Ovary (tissue), 3 donors: ENCODE measurements at regions not wholly inside any gene's neighbourhood (a gene's known extent, or its start where the extent isn't known, plus 50 kb on each side); places are given as distances from the start of the nearest gene placed in this dataset.

Source experiments
- POLR2A ChIP-seq: fragments of 450-650 bp; IDR thresholded peaks from one replicate; pipeline ENCODE4 v1.6.1; 2017; ENCODE audit warnings: antibody characterized with exemption, mild to moderate bottlenecking, moderate library complexity
- TF ChIP-seq, protein P1 (sequence below), 3 donors: fragments of 450-650 bp in 2 of 3; fragments of 200-600 bp in 1 of 3; IDR thresholded peaks; one replicate each; pipeline versions ENCODE4 v1.5.1 to v1.8.0; 2016 to 2022; ENCODE audit warnings: antibody characterized with exemption in 3 of 3, mild to moderate bottlenecking in 1 of 3
- donor health status: DM: no; HTN: no; CAD: no.

DNA sequence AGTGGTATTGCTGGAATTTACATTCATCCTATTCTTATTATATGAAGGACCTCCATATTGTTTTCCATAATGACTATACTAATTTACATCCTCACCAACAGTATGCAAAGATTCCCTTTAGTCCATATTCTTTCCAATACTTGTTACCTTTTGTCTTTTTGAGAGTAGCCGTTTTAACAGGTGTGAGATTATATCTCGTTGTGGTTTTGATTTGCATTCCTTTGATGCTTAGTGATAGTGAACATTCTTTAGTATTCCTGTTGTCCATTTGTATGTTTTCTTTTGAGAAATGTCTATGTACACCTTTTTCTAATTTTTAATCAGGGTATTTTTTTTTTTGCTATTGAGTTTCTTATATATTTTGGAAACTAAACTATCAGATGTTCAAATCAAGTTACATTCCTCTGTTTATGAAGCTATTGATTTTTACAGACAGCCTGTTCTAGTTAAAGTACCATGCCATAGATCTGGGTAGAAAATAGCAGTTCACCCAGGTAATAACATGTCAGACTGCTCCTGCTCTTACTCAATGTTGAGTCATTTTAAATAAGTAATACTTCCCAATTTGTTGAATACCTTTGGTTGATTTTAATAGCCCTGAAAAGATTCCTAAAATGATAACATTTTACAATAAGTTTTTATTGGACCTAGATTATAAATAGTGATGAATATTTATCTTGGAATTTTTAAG lies 1108.7 kb downstream of the NCAM2 start:
- TF ChIP-seq, protein P1, sequence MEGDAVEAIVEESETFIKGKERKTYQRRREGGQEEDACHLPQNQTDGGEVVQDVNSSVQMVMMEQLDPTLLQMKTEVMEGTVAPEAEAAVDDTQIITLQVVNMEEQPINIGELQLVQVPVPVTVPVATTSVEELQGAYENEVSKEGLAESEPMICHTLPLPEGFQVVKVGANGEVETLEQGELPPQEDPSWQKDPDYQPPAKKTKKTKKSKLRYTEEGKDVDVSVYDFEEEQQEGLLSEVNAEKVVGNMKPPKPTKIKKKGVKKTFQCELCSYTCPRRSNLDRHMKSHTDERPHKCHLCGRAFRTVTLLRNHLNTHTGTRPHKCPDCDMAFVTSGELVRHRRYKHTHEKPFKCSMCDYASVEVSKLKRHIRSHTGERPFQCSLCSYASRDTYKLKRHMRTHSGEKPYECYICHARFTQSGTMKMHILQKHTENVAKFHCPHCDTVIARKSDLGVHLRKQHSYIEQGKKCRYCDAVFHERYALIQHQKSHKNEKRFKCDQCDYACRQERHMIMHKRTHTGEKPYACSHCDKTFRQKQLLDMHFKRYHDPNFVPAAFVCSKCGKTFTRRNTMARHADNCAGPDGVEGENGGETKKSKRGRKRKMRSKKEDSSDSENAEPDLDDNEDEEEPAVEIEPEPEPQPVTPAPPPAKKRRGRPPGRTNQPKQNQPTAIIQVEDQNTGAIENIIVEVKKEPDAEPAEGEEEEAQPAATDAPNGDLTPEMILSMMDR (IDR thresholded peaks at IDR 0.05) = no peak
- TF ChIP-seq POLR2A = no peak
